H1 (cell line): ENCODE measurements at regions not wholly inside any gene's neighbourhood (a gene's known extent, or its start where the extent isn't known, plus 50 kb on each side); places are given as distances from the start of the nearest gene placed in this dataset.

ENCODE experiments used
- CTBP2 ChIP-seq: IDR thresholded peaks from 2 replicates; pipeline ENCODE4 v1.7.0; 2011; ENCODE audit warnings: borderline replicate concordance, mild to moderate bottlenecking, moderate library complexity, mixed read lengths, low read length; ENCODE audit not compliant: insufficient read depth, insufficient read length
- FOSL1 ChIP-seq: IDR thresholded peaks from 2 replicates; pipeline ENCODE4 v1.6.1; 2011; ENCODE audit warnings: mild to moderate bottlenecking, low read depth, low read length, moderate library complexity; ENCODE audit not compliant: insufficient read depth
- KDM5A ChIP-seq: fragments of 200-600 bp; IDR thresholded peaks from 2 replicates; pipeline ENCODE4 v1.7.1; 2012; ENCODE audit warnings: mild to moderate bottlenecking, low read length, inconsistent platforms, mixed read lengths
- RAD21 ChIP-seq, 2 experiments: IDR thresholded peaks in 1 of 2; conservative IDR thresholded peaks in 1 of 2; 2 replicates each; pipeline ENCODE4 v1.6.1; 2011; ENCODE audit warnings: low read depth in 2 of 2, low read length in 2 of 2, improper control_type of control experiment in 1 of 2, inconsistent platforms in 1 of 2, mild to moderate bottlenecking in 1 of 2, moderate library complexity in 1 of 2
- SP4 ChIP-seq: IDR thresholded peaks from 2 replicates; pipeline ENCODE4 v1.6.1; 2012; ENCODE audit warnings: low read length, inconsistent platforms
- SUZ12 ChIP-seq: fragments of 200-600 bp; sonication (generic); IDR thresholded peaks from 2 replicates; pipeline ENCODE4 v1.6.1; 2012; ENCODE audit warnings: mild to moderate bottlenecking, inconsistent platforms, low read length, moderate library complexity, mixed read lengths

DNA sequence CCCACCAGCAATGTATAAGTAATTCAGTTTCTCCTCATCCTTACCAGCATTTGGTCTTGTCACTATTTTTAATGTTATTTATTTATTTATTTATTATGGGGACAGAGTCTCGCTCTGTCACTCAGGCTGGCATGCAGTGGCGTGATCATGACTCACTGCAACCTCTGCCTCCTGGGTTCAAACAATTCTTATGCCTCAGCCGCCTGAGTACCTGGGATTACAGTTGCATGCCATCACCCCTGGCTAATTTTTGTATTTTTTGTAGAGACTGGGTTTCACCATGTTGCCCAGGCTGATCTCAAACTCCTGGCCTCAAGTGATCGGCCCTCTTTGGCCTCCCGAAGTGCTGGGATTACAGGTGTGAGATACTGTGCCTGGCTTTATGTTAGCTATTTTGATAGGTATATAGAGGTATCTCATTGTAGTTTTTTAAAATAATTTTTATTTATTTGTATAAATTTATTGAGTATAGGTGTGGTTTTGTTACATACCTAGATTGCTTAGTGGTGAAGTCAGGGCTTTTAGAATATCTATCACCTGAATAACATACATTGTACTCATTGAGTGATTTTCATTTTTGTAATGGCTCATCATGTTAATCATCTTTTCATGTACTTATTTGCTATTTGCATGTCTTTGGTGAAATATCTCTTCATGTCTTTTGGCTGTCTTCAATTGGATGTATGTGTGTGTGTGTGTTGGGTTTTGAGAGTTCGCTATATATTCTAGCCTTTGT is 53.3 kb downstream of the TANC2 start (continued):
- TF ChIP-seq SUZ12 (no peak), SP4 (no peak), KDM5A (no peak), RAD21 (IDR thresholded peaks at IDR 0.05 in 1 of 2, conservative IDR thresholded peaks at IDR 0.05 in 1 of 2; ENCODE audit: low read depth in 2 of 2, low read length in 2 of 2) (no peak), FOSL1 (no peak), CTBP2 (no peak)
- TF ChIP-seq, all 59 proteins: peak for 0
